Ishikawa (cell line): ENCODE measurements at regions not wholly inside any gene's neighbourhood (a gene's known extent, or its start where the extent isn't known, plus 50 kb on each side); places are given as distances from the start of the nearest gene placed in this dataset.

Source experiments
- CEBPB ChIP-seq: IDR thresholded peaks from 2 replicates; pipeline ENCODE4 v1.6.1; 2012
- CREB1 ChIP-seq: IDR thresholded peaks from 2 replicates; pipeline ENCODE4 v1.6.1; 2012; ENCODE audit warnings: low read depth
- EGR1 ChIP-seq: IDR thresholded peaks from 2 replicates; pipeline ENCODE4 v1.6.1; 2012
- EP300 ChIP-seq: IDR thresholded peaks from 2 replicates; pipeline ENCODE4 v1.6.1; 2012; ENCODE audit warnings: borderline replicate concordance
- FOXM1 ChIP-seq: IDR thresholded peaks from 2 replicates; pipeline ENCODE4 v1.6.1; 2012; ENCODE audit warnings: low read depth, borderline replicate concordance
- NFIC ChIP-seq: IDR thresholded peaks from 2 replicates; pipeline ENCODE4 v1.6.1; 2012
- RAD21 ChIP-seq: IDR thresholded peaks from 2 replicates; pipeline ENCODE4 v1.6.1; 2012; ENCODE audit warnings: low read depth
- TAF1 ChIP-seq: IDR thresholded peaks from 2 replicates; pipeline ENCODE4 v1.6.1; 2012; ENCODE audit warnings: low read depth, mild to moderate bottlenecking
- TCF12 ChIP-seq: IDR thresholded peaks from 2 replicates; pipeline ENCODE4 v1.6.1; 2012; ENCODE audit warnings: low read depth
- TEAD4 ChIP-seq: IDR thresholded peaks from 2 replicates; pipeline ENCODE4 v1.6.1; 2012
- YY1 ChIP-seq: IDR thresholded peaks from 2 replicates; pipeline ENCODE4 v1.6.1; 2012; ENCODE audit warnings: low read depth
- ZBTB7A ChIP-seq: IDR thresholded peaks from 2 replicates; pipeline ENCODE4 v1.6.1; 2012; ENCODE audit warnings: low read depth
- TF ChIP-seq, protein P1 (sequence below): IDR thresholded peaks from 2 replicates; pipeline ENCODE4 v1.6.1; 2012
- TF ChIP-seq, protein P2 (sequence below): IDR thresholded peaks from 2 replicates; pipeline ENCODE4 v1.6.1; 2012; ENCODE audit warnings: low read depth, mild to moderate bottlenecking
- TF ChIP-seq, protein P3 (sequence below): IDR thresholded peaks from 2 replicates; pipeline ENCODE4 v1.6.1; 2012

DNA sequence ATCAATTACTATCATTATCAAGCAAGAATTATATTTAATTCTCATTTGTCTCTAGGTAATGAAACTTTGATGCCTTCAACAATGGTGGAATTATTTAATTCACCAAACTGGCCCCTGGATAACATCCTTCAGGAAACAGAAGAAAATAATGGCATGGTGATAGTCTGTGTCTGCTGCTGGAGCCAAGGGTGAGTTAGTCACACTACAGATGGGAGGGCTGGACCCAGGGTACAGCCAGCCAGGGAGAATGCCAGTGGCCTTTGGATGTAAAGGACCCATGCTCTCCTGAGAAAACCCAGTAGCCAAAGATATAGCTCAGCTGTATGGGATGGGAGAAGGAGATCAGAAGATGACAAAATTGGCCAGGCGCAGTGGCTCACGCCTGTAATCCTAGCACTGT lies 60.0 kb upstream of the CNKSR3 start:
- no peak for TF ChIP-seq TAF1
- TF ChIP-seq YY1 = no peak
- no peak for TF ChIP-seq TEAD4
- no peak for TF ChIP-seq CEBPB
- no peak for TF ChIP-seq EP300
- no peak for TF ChIP-seq TCF12
- TF ChIP-seq, protein P1, sequence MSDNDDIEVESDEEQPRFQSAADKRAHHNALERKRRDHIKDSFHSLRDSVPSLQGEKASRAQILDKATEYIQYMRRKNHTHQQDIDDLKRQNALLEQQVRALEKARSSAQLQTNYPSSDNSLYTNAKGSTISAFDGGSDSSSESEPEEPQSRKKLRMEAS = no peak
- TF ChIP-seq ZBTB7A = no peak
- TF ChIP-seq CREB1 = no peak
- TF ChIP-seq FOXM1 = no peak

DNA sequence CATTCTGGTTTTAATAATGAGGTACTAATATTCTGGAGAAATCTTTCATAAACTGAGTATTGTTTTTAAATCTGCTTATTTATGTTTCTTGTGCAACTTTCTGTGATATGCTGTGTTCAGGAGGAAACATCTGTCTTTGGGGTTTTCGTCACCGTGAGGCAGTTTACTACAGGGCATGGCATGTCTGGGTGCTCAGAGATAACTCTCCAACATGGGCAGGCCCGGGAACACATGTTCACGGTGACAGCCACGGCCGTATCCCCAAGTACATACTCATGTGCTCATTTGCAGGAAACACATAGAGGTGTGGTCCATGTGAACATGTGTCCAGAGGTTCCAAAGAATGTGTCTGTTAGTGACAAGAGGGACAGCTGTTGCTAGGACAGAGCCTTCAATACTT lies 62.1 kb upstream of the CNKSR3 start:
- TF ChIP-seq YY1 (no peak), CREB1 (no peak), TEAD4 (no peak), EP300 (no peak), FOXM1 (no peak), CEBPB (no peak), TCF12 (no peak), RAD21 (no peak), TAF1 (no peak), EGR1 (no peak)
- TF ChIP-seq, protein P2, sequence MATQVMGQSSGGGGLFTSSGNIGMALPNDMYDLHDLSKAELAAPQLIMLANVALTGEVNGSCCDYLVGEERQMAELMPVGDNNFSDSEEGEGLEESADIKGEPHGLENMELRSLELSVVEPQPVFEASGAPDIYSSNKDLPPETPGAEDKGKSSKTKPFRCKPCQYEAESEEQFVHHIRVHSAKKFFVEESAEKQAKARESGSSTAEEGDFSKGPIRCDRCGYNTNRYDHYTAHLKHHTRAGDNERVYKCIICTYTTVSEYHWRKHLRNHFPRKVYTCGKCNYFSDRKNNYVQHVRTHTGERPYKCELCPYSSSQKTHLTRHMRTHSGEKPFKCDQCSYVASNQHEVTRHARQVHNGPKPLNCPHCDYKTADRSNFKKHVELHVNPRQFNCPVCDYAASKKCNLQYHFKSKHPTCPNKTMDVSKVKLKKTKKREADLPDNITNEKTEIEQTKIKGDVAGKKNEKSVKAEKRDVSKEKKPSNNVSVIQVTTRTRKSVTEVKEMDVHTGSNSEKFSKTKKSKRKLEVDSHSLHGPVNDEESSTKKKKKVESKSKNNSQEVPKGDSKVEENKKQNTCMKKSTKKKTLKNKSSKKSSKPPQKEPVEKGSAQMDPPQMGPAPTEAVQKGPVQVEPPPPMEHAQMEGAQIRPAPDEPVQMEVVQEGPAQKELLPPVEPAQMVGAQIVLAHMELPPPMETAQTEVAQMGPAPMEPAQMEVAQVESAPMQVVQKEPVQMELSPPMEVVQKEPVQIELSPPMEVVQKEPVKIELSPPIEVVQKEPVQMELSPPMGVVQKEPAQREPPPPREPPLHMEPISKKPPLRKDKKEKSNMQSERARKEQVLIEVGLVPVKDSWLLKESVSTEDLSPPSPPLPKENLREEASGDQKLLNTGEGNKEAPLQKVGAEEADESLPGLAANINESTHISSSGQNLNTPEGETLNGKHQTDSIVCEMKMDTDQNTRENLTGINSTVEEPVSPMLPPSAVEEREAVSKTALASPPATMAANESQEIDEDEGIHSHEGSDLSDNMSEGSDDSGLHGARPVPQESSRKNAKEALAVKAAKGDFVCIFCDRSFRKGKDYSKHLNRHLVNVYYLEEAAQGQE = no peak
- TF ChIP-seq, protein P3, sequence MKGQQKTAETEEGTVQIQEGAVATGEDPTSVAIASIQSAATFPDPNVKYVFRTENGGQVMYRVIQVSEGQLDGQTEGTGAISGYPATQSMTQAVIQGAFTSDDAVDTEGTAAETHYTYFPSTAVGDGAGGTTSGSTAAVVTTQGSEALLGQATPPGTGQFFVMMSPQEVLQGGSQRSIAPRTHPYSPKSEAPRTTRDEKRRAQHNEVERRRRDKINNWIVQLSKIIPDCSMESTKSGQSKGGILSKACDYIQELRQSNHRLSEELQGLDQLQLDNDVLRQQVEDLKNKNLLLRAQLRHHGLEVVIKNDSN = no peak
- TF ChIP-seq, protein P1 = no peak

DNA sequence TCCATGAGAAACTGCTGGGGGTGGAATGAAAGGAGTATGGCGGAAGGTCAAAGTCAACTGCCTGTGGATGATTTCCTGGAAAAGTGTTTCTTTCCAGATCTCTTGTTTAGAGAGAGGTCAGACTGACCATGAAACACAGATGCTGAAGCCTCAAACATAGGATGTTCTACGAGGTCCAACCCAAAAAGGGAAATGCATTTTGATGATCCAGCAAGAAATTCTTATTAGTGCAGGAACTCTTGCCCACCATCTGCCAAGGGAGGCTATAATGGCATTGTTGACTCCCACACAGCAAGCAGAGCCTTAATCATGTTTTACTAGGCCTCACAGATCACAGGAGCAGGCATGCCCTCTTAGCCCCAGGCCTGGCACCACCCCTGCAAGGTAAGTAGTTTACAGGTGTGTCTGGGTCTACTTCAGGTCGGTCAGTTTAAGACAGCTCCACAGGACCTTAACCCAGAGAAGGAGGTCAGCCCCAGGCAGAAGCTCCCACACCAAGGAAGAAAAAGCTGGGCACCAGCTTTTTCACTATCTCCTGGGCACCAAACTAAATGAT lies 67.6 kb upstream of the CNKSR3 start:
- TF ChIP-seq TCF12 (no peak), EP300 (no peak), YY1 (no peak), TAF1 (no peak), NFIC (no peak), EGR1 (no peak), ZBTB7A (no peak), RAD21 (no peak), CEBPB (no peak), TEAD4 (no peak), CREB1 (no peak), FOXM1 (no peak)
- TF ChIP-seq, protein P3 = no peak
- TF ChIP-seq, protein P2 = no peak
- TF ChIP-seq, protein P1 = no peak

DNA sequence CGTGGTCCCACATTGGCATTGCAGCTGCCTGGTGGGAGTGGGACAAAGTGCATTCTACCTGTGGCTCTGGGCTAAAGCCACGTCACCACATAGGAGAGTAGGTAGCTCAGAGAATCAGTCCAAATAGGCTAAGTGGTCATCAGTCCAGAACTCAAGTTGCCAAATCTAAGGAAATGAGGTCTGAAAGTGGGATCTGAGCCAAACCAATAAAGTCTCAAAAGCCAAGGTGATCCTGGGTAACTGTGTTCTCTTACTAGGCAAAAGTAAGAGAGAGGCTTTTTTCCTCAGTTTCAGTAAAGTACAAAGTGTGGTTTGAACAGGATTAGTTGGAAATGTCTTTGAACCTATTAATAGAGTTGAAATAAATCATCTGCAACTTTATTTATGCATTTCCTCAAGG lies 68.6 kb upstream of the CNKSR3 start:
- TF ChIP-seq, protein P2 = no peak
- TF ChIP-seq CEBPB (no peak), TAF1 (no peak), TEAD4 (no peak), EGR1 (no peak), NFIC (no peak), YY1 (no peak), TCF12 (no peak)
- TF ChIP-seq, protein P3 = no peak
